ENCODE measurements at regions not wholly inside any gene's neighbourhood (a gene's known extent, or its start where the extent isn't known, plus 50 kb on each side); places are given as distances from the start of the nearest gene placed in this dataset.
A peak's percentile ranks its signal among the peaks of the same experiment; 100 is the strongest.

DNA sequence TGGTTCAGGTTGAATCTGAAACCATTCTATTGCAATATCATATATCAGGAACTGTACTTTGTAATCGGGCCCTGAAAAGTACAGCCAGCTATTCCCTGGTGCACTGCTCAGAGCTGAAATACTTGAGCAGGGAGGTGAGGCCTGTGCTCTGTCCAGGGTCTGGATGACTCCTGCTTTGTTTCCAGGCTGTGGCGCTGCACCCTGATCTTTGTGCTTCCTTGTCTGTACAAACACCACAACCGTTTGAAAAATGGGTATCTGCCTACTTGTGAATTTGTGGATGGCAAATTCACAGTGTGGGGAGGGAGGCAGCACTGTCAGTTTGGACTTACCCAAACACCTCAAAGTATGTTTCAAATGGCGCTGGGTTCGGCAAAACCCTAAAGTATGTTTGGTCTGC lies 155.4 kb upstream of the FAR2 start:
- H3K36me3 Mint-ChIP-seq (ENCODE audit: unreplicated experiment) = no peaks in the 10 kb centered on the region
- TF ChIP-seq, protein P1, sequence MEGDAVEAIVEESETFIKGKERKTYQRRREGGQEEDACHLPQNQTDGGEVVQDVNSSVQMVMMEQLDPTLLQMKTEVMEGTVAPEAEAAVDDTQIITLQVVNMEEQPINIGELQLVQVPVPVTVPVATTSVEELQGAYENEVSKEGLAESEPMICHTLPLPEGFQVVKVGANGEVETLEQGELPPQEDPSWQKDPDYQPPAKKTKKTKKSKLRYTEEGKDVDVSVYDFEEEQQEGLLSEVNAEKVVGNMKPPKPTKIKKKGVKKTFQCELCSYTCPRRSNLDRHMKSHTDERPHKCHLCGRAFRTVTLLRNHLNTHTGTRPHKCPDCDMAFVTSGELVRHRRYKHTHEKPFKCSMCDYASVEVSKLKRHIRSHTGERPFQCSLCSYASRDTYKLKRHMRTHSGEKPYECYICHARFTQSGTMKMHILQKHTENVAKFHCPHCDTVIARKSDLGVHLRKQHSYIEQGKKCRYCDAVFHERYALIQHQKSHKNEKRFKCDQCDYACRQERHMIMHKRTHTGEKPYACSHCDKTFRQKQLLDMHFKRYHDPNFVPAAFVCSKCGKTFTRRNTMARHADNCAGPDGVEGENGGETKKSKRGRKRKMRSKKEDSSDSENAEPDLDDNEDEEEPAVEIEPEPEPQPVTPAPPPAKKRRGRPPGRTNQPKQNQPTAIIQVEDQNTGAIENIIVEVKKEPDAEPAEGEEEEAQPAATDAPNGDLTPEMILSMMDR (IDR thresholded peaks at IDR 0.05; ENCODE audit: partially characterized antibody, unreplicated experiment) = no peak
- no peak for DNase-seq
- H3K4me3 Mint-ChIP-seq (ENCODE audit: unreplicated experiment) = no peak overlapping the region
- no peaks in the 10 kb centered on the region for H3K4me1 Mint-ChIP-seq (ENCODE audit: low read depth, unreplicated experiment)
- H3K27me3 Mint-ChIP-seq (ENCODE audit: unreplicated experiment) = no peaks in the 10 kb centered on the region
- H3K27ac Mint-ChIP-seq (ENCODE audit: unreplicated experiment) = no peak overlapping the region
- no peaks in the 10 kb centered on the region for H3K9me3 Mint-ChIP-seq (ENCODE audit: unreplicated experiment)

DNA sequence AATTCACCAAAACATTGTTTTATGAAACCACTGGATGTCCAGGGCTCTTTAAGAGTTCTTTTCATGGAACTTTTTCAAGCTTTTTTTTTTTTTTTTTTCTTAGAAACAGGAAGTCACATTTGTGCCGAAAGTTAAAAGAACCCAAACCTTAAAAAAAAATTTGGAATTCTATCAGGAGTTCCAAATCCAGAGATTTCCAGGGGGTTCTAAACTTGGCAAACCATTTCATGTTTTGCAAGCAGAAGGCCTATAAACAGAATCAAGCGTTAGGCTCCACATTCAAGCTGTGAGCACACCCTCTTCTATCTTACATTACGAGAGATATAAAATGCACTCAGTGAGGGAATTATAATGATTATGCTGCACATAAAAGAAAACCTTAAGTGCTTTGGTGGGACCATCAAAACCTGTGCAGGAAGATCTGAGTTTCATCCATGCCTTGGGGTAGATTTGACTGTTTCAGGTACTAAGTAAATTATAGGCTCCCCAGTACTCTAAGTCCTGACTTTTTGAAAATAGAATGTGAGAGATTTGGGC lies 154.8 kb upstream of the FAR2 start:
- Mint-ChIP-seq H3K27me3 (ENCODE audit: unreplicated experiment) (no peaks in the 10 kb centered on the region), H3K4me3 (ENCODE audit: unreplicated experiment) (no peak overlapping the region)
- no peak for DNase-seq

DNA sequence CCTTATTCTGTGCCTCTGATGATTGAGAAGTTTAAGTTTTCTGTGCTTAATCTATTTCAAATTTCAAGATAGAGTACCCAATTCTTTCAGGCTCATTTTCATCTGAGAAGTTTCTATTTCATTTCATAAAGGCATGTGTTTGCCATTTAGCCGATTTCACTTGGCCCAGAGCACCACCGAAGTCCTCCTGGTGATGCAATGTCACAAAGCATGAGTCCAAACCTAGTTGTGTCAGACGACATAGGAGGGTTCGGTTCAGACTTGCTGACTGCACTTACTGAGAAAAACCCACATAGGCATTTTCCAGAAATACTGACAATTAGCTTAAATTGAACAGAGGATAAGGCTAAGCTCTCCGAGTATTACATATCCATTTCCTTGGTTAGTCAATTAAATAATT lies 152.4 kb upstream of the FAR2 start:
- no peak overlapping the region for H3K27ac Mint-ChIP-seq (ENCODE audit: unreplicated experiment)

More for the DNA sequence above, 154.8 kb upstream of the FAR2 start:
- no peaks in the 10 kb centered on the region for H3K9me3 Mint-ChIP-seq (ENCODE audit: unreplicated experiment)
- no peaks in the 10 kb centered on the region for H3K36me3 Mint-ChIP-seq (ENCODE audit: unreplicated experiment)
- TF ChIP-seq, protein P1 (IDR thresholded peaks at IDR 0.05; ENCODE audit: partially characterized antibody, unreplicated experiment) = no peak
- H3K27ac Mint-ChIP-seq (ENCODE audit: unreplicated experiment) = no peak overlapping the region
- H3K4me1 Mint-ChIP-seq (ENCODE audit: low read depth, unreplicated experiment) = no peaks in the 10 kb centered on the region

DNA sequence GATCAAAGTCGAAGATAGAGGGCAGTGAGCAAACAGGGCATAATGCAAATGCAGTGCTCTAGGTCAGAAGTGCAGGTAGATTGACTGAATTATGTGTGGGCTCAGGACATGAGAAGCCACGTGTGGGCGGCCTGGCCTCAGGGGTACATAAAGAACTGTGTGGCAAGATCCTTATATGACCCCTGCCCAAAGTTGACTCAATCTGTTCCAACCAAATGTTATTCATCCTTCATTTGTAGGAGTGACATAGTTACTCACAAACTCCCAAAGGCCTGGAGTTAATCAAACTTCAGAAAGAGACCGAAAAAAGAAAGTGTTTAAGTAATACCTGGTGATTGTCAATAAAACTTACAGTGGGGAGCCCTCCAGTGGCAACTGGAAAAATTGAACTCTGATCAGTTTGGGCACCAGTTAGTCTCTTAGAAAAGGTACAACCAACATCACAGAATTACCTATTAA lies 150.4 kb upstream of the FAR2 start:
- Mint-ChIP-seq H3K4me3 (ENCODE audit: unreplicated experiment) (no peak overlapping the region), H3K36me3 (ENCODE audit: unreplicated experiment) (no peaks in the 10 kb centered on the region), H3K27ac (ENCODE audit: unreplicated experiment) (no peak overlapping the region), H3K27me3 (ENCODE audit: unreplicated experiment) (no peaks in the 10 kb centered on the region), H3K9me3 (ENCODE audit: unreplicated experiment) (peaks cover 2% of the 10 kb centered on the region), H3K4me1 (ENCODE audit: low read depth, unreplicated experiment) (no peaks in the 10 kb centered on the region)
- TF ChIP-seq, protein P1 (IDR thresholded peaks at IDR 0.05; ENCODE audit: partially characterized antibody, unreplicated experiment) = peak; percentile 54
- no peak for DNase-seq

More for the DNA sequence above, 152.4 kb upstream of the FAR2 start:
- no peak overlapping the region for H3K4me3 Mint-ChIP-seq (ENCODE audit: unreplicated experiment)
- no peak for DNase-seq
- no peaks in the 10 kb centered on the region for H3K27me3 Mint-ChIP-seq (ENCODE audit: unreplicated experiment)
- peaks cover 2% of the 10 kb centered on the region for H3K9me3 Mint-ChIP-seq (ENCODE audit: unreplicated experiment)
- H3K4me1 Mint-ChIP-seq (ENCODE audit: low read depth, unreplicated experiment) = no peaks in the 10 kb centered on the region
- no peaks in the 10 kb centered on the region for H3K36me3 Mint-ChIP-seq (ENCODE audit: unreplicated experiment)
- TF ChIP-seq, protein P1 (IDR thresholded peaks at IDR 0.05; ENCODE audit: partially characterized antibody, unreplicated experiment) = no peak

DNA sequence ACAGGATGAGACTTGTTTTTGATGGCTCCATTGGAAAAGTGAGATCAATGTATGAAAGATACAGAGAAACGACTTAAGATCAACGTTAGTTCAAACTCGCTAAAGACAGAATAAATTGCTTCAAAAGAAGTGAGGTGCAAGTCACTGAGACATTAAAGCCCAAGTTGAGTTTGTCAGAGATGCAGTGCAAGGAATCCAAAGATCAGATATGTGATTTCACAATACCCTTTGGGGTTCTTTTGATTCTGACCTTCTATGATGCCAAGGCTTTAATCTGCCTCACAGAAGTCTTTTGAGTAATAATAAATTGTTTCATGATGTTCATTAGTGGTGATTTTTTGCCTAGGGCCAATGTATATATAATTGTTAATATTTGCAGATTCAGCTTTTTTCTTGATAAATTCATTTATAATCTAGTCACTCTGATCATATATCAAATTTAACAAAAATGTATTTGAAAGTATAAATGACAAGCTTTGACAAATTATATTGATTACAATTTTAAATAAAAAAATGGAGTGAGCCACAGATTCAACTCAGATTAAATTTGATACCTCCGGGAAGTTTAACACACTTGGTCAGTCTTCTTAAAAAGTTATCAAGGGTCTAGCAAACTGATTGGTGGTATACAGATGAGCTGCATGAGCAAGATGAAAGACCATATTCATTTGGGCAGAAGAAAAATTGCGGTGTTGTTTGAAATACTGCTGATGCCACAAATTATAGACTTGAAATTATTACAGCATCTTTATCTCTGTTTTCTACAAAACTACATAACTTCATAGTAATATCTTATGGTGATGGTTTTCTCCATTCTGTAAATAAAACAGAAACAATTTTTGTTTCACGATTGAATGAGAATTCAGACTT lies 144.8 kb upstream of the FAR2 start:
- H3K4me1 Mint-ChIP-seq (ENCODE audit: low read depth, unreplicated experiment) = no peaks in the 10 kb centered on the region
- H3K9me3 Mint-ChIP-seq (ENCODE audit: unreplicated experiment) = peaks cover 2% of the 10 kb centered on the region
- no peak overlapping the region for H3K4me3 Mint-ChIP-seq (ENCODE audit: unreplicated experiment)
- no peak overlapping the region for H3K27ac Mint-ChIP-seq (ENCODE audit: unreplicated experiment)
- DNase-seq = no peak
- TF ChIP-seq, protein P1 (IDR thresholded peaks at IDR 0.05; ENCODE audit: partially characterized antibody, unreplicated experiment) = no peak
- H3K27me3 Mint-ChIP-seq (ENCODE audit: unreplicated experiment) = no peaks in the 10 kb centered on the region
- no peaks in the 10 kb centered on the region for H3K36me3 Mint-ChIP-seq (ENCODE audit: unreplicated experiment)

Data from glutamatergic neuron (in vitro differentiated cells).